Omental fat pad (tissue), 3 donors: ENCODE measurements at regions not wholly inside any gene's neighbourhood (a gene's known extent, or its start where the extent isn't known, plus 50 kb on each side); places are given as distances from the start of the nearest gene placed in this dataset.

Experiments
- ATAC-seq: fragments of 150-250 bp; one replicate; pipeline ENCODE4 v1.9.1; 2016; ENCODE audit warnings: mild to moderate bottlenecking, moderate library complexity; ENCODE audit not compliant: low FRiP score
- DNase-seq: peaks from one replicate; pipeline ENCODE4 v3.0.0-alpha.2; 2019; ENCODE audit warnings: low spot score
- CTCF ChIP-seq, 3 donors: fragments of 450-650 bp; IDR thresholded peaks; one replicate each; pipeline ENCODE4 v1.5.1; 2016 to 2017; ENCODE audit warnings: antibody characterized with exemption in 3 of 3, mild to moderate bottlenecking in 3 of 3, moderate library complexity in 2 of 3

- TF ChIP-seq CTCF (IDR thresholded peaks at IDR 0.05): no peak
- ATAC-seq (no peak), DNase-seq (no peak)
These were observed 70.8 kb downstream of the YTHDF1 start for GRCh38 chr20:63145156-63145555.

- DNase-seq (no peak), ATAC-seq (no peak)
- TF ChIP-seq CTCF (IDR thresholded peaks at IDR 0.05): no peak
These were observed 73.0 kb downstream of the YTHDF1 start for GRCh38 chr20:63142933-63143332.

GRCh38 chr20:63141531-63141930, 74.4 kb downstream of the YTHDF1 start:
- no peak for ATAC-seq
- no peak for TF ChIP-seq CTCF (IDR thresholded peaks at IDR 0.05)
- no peak for DNase-seq

- no peak for DNase-seq
- no peak for TF ChIP-seq CTCF (IDR thresholded peaks at IDR 0.05)
- no peak for ATAC-seq
These were observed 75.2 kb downstream of the YTHDF1 start for GRCh38 chr20:63140514-63141433.

- DNase-seq (no peak), ATAC-seq (no peak)
- TF ChIP-seq CTCF (IDR thresholded peaks at IDR 0.05): no peak
These were observed 76.1 kb downstream of the YTHDF1 start for GRCh38 chr20:63139837-63140236.

GRCh38 chr20:63139356-63139755, 76.6 kb downstream of the YTHDF1 start:
- DNase-seq (no peak), ATAC-seq (no peak)
- TF ChIP-seq CTCF (IDR thresholded peaks at IDR 0.05): no peak

GRCh38 chr20:63138855-63139341, 77.0 kb downstream of the YTHDF1 start:
- no peak for TF ChIP-seq CTCF (IDR thresholded peaks at IDR 0.05)
- DNase-seq (no peak), ATAC-seq (no peak)
